Psoas muscle (tissue), 7 donors: ENCODE measurements at regions not wholly inside any gene's neighbourhood (a gene's known extent, or its start where the extent isn't known, plus 50 kb on each side); places are given as distances from the start of the nearest gene placed in this dataset.

ENCODE experiments used
- ATAC-seq, 4 donors: fragments of 200-7000 bp; cut with Tn5 transposase; one replicate each; pipeline ENCODE4 v1.9.1; 2020; ENCODE audit warnings: moderate library complexity in 3 of 4, mild to moderate bottlenecking in 2 of 4
- DNase-seq, 2 donors: peaks; one replicate each; pipeline ENCODE4 v3.0.0-alpha.2; 2020
- H3K27ac ChIP-seq: fragments of 200-600 bp; one replicate; pipeline ENCODE4 v1.8.0; 2022
- H3K27me3 ChIP-seq, 3 donors: fragments of 200-600 bp in 1 of 3; one replicate each; pipeline versions ENCODE4 v1.6.1 to v1.8.0; 2013 to 2022; ENCODE audit warnings: low read length in 2 of 3, mild to moderate bottlenecking in 2 of 3, moderate library complexity in 1 of 3; ENCODE audit not compliant: insufficient read depth in 3 of 3
- H3K36me3 ChIP-seq, 2 donors: fragments of 200-600 bp in 1 of 2; one replicate each; pipeline versions ENCODE4 v1.6.1 to v1.8.0; 2013 to 2022; ENCODE audit warnings: low read depth in 1 of 2, mild to moderate bottlenecking in 1 of 2, moderate library complexity in 1 of 2; ENCODE audit not compliant: insufficient read depth in 1 of 2
- H3K4me1 ChIP-seq: fragments of 200-600 bp; one replicate; pipeline ENCODE4 v1.8.0; 2022
- H3K4me3 ChIP-seq: fragments of 200-600 bp; one replicate; pipeline ENCODE4 v1.8.0; 2022; ENCODE audit warnings: mild to moderate bottlenecking
- H3K9me3 ChIP-seq: fragments of 200-600 bp; one replicate; pipeline ENCODE4 v1.8.0; 2022
- WGBS, 3 donors: extraction: QIAGEN DNeasy Blood & Tissue Kit; methylation state at CpG; one replicate each; pipeline versions ENCODE4 v1.1.6 to v1.1.7; 2013; 5-methylcytosine and 5-hydroxymethylcytosine counted together
- intact Hi-C, 2 donors: fragments of 100-400 bp; cut with DNase I; formaldehyde crosslinking; loops; one replicate each; pipeline versions ENCODE4 v1.11.0 to v1.14.2; 2022
- TF ChIP-seq, protein P1 (sequence below): fragments of 200-600 bp; IDR thresholded peaks from one replicate; pipeline ENCODE4 v1.8.0; 2022; ENCODE audit warnings: antibody characterized with exemption
- donor health status: healthy with polysubstance abuse.
- donor health status: DM: no; HTN: no; CAD: no; lungs with moderate emphysema.
- donor health status: Bipolar disorder and iron deficiency.
- donor health status: healthy.
- donor health status: DM: yes; HTN: yes; CAD: no.
- donor health status: DM: no; HTN: no; CAD: no.
- donor health status: DM: yes; HTN: yes; CAD: no.

DNA sequence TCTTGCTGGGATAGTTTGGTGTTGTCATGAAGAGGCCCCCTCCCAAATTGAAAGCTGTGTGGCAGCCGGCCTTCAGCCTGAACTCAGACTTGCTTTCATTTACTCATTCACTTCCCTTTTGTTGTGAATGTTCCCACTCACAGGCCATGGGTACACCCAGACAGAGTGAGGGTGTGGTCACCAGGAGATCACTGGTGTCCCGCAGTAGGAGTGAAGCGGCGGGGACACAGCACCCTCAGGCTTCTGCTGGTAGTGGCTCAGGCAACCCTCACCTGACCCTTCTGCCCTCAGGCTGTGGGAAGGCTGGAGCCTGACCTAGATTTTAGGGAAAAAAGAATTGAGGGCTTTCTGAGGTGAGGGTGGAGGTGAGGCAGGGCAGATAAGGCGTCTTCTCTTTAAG, 244.4 kb downstream of the SOX2 start:
- Histone ChIP-seq H3K36me3 (no peaks in the 10 kb centered on the region), H3K9me3 (no peaks in the 10 kb centered on the region), H3K4me1 (no peaks in the 10 kb centered on the region), H3K27me3 (no peaks in the 10 kb centered on the region), H3K27ac (no peak overlapping the region), H3K4me3 (no peak overlapping the region)
- TF ChIP-seq, protein P1, sequence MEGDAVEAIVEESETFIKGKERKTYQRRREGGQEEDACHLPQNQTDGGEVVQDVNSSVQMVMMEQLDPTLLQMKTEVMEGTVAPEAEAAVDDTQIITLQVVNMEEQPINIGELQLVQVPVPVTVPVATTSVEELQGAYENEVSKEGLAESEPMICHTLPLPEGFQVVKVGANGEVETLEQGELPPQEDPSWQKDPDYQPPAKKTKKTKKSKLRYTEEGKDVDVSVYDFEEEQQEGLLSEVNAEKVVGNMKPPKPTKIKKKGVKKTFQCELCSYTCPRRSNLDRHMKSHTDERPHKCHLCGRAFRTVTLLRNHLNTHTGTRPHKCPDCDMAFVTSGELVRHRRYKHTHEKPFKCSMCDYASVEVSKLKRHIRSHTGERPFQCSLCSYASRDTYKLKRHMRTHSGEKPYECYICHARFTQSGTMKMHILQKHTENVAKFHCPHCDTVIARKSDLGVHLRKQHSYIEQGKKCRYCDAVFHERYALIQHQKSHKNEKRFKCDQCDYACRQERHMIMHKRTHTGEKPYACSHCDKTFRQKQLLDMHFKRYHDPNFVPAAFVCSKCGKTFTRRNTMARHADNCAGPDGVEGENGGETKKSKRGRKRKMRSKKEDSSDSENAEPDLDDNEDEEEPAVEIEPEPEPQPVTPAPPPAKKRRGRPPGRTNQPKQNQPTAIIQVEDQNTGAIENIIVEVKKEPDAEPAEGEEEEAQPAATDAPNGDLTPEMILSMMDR, result no peak
- DNase-seq (no peak), ATAC-seq (no peak)
- WGBS, 3 donors, result 88 to 93% (median 92%) methylated on average over 5 of the region's 5 CpGs
- intact Hi-C loops, result no loop called here

DNA sequence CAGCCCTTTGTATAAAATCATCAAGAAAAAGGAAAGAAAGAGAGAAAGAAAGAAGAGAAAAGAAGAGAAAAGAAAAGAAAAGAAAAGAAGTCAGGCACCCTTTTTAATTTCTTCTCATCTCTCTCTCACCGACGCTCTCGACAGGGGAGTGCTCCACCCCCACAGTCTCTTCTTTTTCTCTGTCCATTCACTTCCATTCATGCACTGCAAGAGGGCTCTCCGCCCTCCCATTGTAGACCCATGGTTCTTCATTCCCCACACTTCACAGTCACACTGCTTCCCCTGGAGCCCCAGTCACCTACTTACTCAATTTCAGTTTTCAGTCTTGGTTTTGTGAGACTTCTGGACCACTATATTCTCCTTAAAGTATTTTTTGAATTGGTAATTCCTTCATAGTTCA, 254.7 kb downstream of the SOX2 start:
- TF ChIP-seq, protein P1, result no peak
- no peak for DNase-seq
- no peak overlapping the region for H3K4me3 ChIP-seq
- no peaks in the 10 kb centered on the region for H3K36me3 ChIP-seq
- 30 to 43% (median 33%) methylated on average over 4 of the region's 4 CpGs for WGBS, 3 donors
- intact Hi-C loops, result no loop called here
- no peaks in the 10 kb centered on the region for H3K27me3 ChIP-seq
- H3K4me1 ChIP-seq, result no peaks in the 10 kb centered on the region
- H3K9me3 ChIP-seq, result no peaks in the 10 kb centered on the region
- ATAC-seq, result no peak
- no peak overlapping the region for H3K27ac ChIP-seq

- 85 to 89% (median 86%) methylated on average over 3 of the region's 3 CpGs for WGBS, 3 donors
Measured at GRCh38 chr3:181969925-181970324, 258.2 kb downstream of the SOX2 start.

DNA sequence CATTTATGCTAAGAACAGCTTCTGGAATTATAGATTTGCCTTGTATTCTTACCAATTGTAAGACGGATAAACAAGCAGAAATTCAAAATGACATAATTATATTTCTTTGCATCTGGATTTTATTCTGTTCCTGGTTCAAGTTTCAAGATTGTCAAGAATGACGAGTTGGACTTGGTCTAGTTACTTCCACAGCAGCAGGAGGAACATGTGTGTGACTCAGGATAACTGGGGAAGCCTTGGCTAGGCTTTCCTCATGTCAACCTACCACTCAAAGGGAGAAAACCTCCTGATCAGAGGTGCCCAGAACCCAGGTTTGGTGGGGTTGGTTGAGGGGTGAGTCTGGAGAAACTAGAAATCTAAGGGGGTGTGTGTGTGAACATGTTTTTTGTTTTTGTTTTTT, 259.7 kb downstream of the SOX2 start:
- no peak for DNase-seq
- H3K27me3 ChIP-seq, result no peaks in the 10 kb centered on the region
- TF ChIP-seq, protein P1, result no peak
- WGBS, 3 donors, result 49 to 53% (median 49%) methylated on average over 2 of the region's 2 CpGs
- intact Hi-C loops, result no loop called here
- no peak overlapping the region for H3K27ac ChIP-seq
- H3K36me3 ChIP-seq, result no peaks in the 10 kb centered on the region
- no peak overlapping the region for H3K4me3 ChIP-seq
- H3K9me3 ChIP-seq, result no peaks in the 10 kb centered on the region
- no peak for ATAC-seq
- no peaks in the 10 kb centered on the region for H3K4me1 ChIP-seq

More at GRCh38 chr3:181969925-181970324, 258.2 kb downstream of the SOX2 start:
- no peaks in the 10 kb centered on the region for H3K36me3 ChIP-seq
- TF ChIP-seq, protein P1, result no peak
- H3K27me3 ChIP-seq, result no peaks in the 10 kb centered on the region
- no peaks in the 10 kb centered on the region for H3K9me3 ChIP-seq
- no peak overlapping the region for H3K4me3 ChIP-seq
- intact Hi-C loops, result no loop called here
- ATAC-seq (no peak), DNase-seq (no peak)
- no peak overlapping the region for H3K27ac ChIP-seq
- H3K4me1 ChIP-seq, result no peaks in the 10 kb centered on the region

- Histone ChIP-seq H3K36me3 (no peaks in the 10 kb centered on the region), H3K4me1 (no peaks in the 10 kb centered on the region), H3K27me3 (no peaks in the 10 kb centered on the region), H3K9me3 (no peaks in the 10 kb centered on the region), H3K27ac (no peak overlapping the region), H3K4me3 (no peak overlapping the region)
- 66 to 88% (median 84%) methylated on average over 2 of the region's 2 CpGs for WGBS, 3 donors
- intact Hi-C loops, result no loop called here
- ATAC-seq (no peak), DNase-seq (no peak)
- TF ChIP-seq, protein P1, result no peak
Measured at GRCh38 chr3:181974198-181974597, 262.5 kb downstream of the SOX2 start.
